Ishikawa (cell line): ENCODE measurements at regions not wholly inside any gene's neighbourhood (a gene's known extent, or its start where the extent isn't known, plus 50 kb on each side); places are given as distances from the start of the nearest gene placed in this dataset.

Experiments
- CEBPB ChIP-seq: IDR thresholded peaks from 2 replicates; pipeline ENCODE4 v1.6.1; 2012
- CREB1 ChIP-seq: IDR thresholded peaks from 2 replicates; pipeline ENCODE4 v1.6.1; 2012; ENCODE audit warnings: low read depth
- EGR1 ChIP-seq: IDR thresholded peaks from 2 replicates; pipeline ENCODE4 v1.6.1; 2012
- EP300 ChIP-seq: IDR thresholded peaks from 2 replicates; pipeline ENCODE4 v1.6.1; 2012; ENCODE audit warnings: borderline replicate concordance
- FOXM1 ChIP-seq: IDR thresholded peaks from 2 replicates; pipeline ENCODE4 v1.6.1; 2012; ENCODE audit warnings: low read depth, borderline replicate concordance
- MAX ChIP-seq: IDR thresholded peaks from 2 replicates; pipeline ENCODE4 v1.6.1; 2012
- NFIC ChIP-seq: IDR thresholded peaks from 2 replicates; pipeline ENCODE4 v1.6.1; 2012
- RAD21 ChIP-seq: IDR thresholded peaks from 2 replicates; pipeline ENCODE4 v1.6.1; 2012; ENCODE audit warnings: low read depth
- REST ChIP-seq: IDR thresholded peaks from 2 replicates; pipeline ENCODE4 v1.6.1; 2012; ENCODE audit warnings: low read depth, mild to moderate bottlenecking
- TCF12 ChIP-seq: IDR thresholded peaks from 2 replicates; pipeline ENCODE4 v1.6.1; 2012; ENCODE audit warnings: low read depth
- TEAD4 ChIP-seq: IDR thresholded peaks from 2 replicates; pipeline ENCODE4 v1.6.1; 2012
- YY1 ChIP-seq: IDR thresholded peaks from 2 replicates; pipeline ENCODE4 v1.6.1; 2012; ENCODE audit warnings: low read depth
- ZBTB7A ChIP-seq: IDR thresholded peaks from 2 replicates; pipeline ENCODE4 v1.6.1; 2012; ENCODE audit warnings: low read depth

- TF ChIP-seq CREB1 (no peak), YY1 (no peak), TCF12 (no peak), MAX (no peak), EGR1 (no peak), EP300 (no peak), RAD21 (no peak), FOXM1 (no peak), REST (no peak), CEBPB (no peak), ZBTB7A (no peak), TEAD4 (no peak), NFIC (no peak)
Observed at GRCh38 chr12:30859226-30859625, 67.3 kb upstream of the TSPAN11 start.
